GM11168 (cell line): ENCODE measurements at regions not wholly inside any gene's neighbourhood (a gene's known extent, or its start where the extent isn't known, plus 50 kb on each side); places are given as distances from the start of the nearest gene placed in this dataset.
"Not testable (repeated sequence)": the region's sequence is repeated elsewhere in the genome, so short reads cannot be mapped to it uniquely, and the experiment has no call there.

Experiments used
- in situ Hi-C: fragments of 300-500 bp; cut with MboI; formaldehyde crosslinking; loops from one replicate; pipeline ENCODE4 v1.12.0; 2022; ENCODE audit warnings: low sequenced_read_pairs; ENCODE audit not compliant: unreplicated experiment

DNA sequence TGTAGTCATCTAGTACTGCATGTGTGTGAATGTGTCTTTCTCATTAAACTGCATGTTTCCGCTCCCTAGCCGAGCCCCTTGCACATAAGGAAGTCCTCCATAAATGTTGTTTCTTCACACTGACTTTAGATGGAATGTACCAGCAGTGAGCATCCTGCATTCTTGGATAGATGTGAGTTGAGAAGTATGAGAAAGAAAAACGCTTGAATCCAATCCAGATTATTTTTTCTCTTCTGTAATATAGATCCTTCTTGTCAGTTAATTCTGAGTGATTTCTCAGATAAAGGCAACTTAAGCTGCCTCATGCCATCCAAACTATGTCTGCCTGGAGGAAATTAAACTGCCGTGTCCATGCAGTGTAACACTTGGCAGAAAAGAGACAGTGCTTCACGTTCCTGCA, 268.1 kb upstream of the ISX start:
- in situ Hi-C loops = no loop called here

DNA sequence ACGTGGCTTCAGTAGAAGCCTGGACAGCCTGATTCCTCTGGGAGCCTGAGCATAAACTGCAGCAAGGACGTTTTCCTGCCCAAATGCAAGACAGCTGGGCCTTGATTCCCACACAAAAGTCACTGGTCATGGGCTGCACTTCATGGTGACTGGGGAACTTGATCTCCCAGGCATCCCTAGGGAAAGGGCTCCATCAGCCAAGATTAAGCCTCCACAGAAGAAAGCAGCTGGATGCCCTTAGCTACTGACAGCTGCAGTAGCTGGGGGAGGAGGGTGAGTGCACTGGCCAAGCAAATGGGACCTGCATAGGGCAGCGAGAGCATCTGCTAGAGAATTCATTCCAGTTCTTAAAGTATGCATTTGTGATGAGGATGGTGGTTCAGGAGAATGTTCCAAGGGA, 267.4 kb upstream of the ISX start:
- in situ Hi-C loops = no loop called here

DNA sequence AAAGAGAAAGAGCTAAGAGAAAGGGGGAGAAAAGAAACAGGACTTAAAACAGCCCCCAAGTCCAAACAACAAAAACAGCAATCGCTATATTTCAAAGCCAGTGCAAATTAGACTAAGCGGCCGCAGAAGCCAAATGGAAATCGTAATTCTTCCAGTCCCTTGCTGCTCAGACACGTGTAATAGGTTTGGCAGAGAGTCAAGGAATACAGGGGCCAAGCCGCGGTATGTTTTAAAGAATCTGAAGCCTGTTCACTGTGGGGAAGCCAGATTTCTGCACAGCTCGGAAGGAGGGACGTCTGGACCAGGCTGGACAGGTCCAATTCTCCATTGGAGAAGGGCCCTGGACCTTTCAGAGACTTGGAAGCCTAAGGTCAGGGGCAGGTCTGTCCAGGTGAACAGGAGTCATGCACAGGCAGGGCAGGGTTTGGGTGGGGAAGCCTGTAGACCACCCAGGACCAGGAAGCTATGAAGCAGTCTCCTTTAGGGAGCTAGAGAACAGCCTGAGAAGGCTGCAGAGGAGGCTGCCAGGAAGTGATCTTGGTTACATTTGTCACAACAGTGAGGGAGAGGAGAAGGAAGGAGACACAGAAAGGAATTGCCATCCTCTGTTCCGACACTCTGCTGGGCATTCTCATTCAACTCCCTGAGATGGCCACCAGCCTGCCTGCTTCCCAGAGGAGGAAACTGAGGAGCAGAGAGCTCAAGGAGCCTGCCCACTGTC, 265.5 kb upstream of the ISX start:
- in situ Hi-C loops = no loop called here

DNA sequence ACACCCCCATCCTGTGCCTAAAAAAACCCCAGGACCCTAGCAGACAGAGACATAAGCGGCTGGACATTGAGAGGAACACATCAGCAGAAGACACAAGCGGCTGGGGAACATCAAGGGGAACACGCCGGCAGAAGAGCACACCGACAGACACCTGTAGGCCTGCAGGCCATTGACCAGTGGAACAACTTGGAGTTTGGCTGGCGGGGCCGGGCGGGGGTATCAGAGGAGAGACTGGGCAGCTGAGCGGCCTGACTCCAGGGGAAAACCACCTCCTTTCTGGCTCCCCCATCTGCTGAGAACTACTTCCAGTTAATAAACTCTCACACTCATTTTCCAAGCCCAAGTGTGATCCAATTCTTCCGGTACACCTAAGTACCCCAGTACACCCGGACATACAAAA, 264.7 kb upstream of the ISX start:
- in situ Hi-C loops = no loop called here

DNA sequence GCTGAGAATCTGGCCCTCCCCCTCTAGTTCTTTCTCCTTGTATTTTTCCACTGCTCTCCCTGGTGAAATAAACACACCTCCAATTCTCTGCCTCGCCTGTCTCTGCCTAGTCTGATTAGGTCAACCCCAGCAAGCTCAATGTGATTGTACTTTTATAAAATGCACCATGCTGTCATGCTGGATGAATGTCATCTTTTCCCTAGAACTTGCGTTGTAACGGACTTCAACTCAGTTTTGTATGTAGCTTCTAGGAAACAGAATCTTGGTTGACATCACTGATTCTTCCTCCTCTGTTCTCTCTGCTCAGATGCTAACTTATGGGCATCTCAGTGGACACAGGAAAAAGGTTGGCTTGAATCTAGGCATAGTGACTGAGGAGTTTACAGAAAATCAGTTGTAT, 261.9 kb upstream of the ISX start:
- in situ Hi-C loops = no loop called here

DNA sequence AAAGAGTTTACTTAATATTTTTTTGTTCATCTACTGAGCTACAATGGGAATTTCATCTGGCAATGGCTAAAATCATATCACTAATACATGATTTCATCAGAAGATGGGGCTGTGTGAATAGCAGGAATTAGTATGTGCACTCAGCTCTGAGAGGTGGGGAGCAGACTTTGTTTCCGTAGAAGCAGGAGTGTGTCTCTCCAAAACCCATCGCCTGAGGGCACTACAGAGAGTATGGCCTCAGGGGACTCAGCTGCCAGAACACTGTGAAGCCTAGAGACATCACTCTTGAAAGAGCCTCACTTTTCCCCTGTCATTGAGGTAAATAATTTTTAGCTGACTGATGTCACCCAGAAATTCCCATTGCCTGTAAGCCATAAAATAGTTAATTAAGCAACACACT, 261.4 kb upstream of the ISX start:
- in situ Hi-C loops = no loop called here

DNA sequence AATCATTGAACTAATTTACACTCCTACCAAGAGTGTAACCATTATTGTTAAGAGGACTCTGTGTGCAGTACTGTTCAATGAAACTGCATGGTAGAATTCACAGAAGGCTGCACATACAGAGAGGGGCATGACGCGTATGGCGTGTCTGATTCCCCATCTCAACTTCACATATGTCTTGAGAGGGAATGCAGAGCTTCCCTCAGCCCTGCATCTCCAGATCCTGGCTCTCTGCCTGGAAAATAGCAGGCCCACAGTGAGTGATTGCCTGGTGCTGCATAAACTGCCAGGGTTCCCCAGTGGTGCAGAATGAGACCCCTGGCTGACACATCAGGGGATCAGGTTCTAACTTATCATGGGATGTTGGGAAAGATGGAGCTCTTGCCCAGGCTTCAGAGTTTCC, 260.2 kb upstream of the ISX start:
- in situ Hi-C loops = no loop called here

DNA sequence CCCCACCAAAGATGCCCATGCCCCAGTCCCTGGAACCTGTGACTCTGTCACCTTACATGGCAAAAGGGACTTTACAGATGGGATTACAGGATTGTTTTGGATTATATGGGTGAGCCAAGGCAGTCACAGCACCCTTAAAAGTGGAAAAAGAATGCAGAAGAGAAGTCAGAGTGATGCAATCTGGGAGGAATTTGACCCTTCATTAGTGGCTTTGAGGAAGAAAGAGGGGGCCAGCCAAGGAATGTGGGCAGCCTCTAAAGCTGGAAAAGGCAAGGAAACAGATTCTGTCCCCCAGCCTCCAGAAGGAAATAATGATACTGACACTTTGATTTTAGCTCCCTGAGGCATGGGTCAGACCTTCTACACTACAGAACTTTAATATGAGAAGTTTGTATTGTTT, 257.3 kb upstream of the ISX start:
- in situ Hi-C loops = no loop called here

DNA sequence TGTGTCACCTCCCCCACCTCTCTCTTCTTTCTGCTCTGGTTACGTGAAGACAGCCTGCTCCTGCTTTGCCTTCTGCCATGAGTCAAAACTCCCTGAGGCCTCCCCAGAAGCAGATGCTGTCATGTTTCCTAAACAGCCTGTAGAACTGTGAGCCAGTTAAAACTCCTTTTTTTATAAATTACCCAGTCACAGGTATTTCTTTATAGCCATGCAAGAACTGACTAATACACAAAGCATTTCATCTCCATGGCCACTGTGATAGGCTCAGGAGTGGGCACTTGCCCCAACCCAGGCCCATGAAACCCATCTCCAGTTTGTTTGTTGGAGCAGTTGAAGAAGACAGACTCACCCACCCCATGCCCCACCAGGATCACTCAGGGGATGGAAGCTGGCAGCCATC, 253.3 kb upstream of the ISX start:
- in situ Hi-C loops = no loop called here

DNA sequence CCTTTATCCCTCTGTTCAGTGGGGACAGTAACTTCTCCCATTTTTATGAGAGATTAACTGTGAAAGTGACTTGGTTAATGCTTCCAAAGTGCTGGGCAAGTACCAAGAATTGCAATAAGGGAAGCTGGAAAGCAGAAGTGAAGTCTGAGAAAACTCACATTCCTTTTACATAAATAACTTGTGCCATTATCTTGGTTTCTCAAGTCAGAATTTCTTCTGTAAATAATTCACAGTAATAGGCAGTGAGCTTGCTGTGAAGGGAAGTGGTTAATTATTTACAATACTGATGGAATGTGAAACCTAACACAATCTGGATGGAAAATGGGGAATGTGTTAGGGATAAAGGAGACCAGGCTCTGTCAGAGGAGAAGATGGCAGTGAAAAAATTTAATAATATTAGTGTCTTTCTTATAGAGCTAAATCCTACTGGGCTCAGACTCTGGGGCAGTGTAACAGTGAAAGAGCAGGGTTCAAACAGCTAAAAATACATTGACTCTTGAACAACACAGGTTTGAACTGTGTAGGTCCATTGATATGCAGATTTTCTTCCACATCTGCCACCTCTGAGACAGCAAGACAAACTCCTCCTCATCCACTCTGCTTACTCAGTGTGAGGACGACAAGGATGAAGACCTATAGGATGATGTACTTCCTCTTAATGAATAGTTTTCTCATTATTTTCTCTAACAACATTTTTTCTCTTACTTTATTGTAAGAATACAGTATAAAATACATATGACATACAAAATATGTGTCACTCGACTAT, 251.5 kb upstream of the ISX start:
- in situ Hi-C loops = no loop called here

DNA sequence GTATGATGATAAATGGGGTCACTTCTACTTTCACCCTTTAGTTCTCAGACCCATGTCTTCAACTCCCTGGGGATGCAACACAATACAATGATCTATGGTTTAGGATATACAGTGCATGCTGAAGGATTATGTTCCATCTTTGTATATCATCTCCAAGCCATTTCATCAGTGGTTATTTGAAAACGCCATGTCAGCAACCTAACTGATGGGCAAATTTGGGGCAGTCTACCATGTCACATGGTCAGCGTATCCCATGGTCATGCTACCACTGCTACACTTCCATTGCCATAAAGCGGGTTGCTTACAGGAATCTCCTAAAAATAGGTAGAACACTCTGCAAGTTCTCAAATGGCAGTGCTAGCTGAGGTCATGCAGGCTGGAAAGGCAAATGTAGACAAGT, 236.5 kb upstream of the ISX start:
- in situ Hi-C loops = no loop called here

DNA sequence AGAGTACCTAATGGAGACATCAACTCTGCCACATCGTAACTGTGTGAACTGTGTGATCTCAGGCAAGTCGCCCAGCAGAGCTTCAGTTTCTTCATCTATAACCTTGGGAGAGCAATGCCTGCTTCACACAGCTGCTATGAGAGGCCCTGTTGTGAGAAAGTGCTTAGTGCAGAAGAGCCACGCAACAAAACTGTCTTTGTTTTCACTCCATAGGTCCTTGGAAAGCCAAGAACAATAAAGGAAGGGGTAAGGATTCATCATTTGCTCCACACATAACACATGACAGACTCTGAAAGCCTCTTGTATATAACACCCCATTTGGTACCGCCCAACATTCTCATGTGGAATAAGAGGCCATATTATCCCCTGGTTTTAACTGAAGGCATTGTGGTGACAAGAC, 231.9 kb upstream of the ISX start:
- in situ Hi-C loops = no loop called here

DNA sequence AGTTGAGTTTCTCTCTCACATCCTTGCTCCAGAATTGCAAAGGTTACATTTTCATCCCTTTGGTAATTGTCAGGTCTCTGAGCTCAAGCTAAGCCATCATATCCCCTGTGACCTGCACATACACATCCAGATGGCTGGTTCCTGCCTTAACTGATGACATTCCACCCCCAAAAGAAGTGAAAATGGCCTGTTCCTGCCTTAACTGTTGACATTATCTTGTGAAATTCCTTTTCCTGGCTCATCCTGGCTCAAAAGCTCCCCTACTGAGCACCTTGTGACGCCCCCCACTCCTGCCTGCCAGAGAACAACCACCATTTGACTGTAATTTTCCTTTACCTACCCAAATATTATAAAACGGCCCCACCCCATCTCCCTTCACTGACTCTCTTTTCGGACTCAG, 231.4 kb upstream of the ISX start:
- in situ Hi-C loops = not testable (repeated sequence)

DNA sequence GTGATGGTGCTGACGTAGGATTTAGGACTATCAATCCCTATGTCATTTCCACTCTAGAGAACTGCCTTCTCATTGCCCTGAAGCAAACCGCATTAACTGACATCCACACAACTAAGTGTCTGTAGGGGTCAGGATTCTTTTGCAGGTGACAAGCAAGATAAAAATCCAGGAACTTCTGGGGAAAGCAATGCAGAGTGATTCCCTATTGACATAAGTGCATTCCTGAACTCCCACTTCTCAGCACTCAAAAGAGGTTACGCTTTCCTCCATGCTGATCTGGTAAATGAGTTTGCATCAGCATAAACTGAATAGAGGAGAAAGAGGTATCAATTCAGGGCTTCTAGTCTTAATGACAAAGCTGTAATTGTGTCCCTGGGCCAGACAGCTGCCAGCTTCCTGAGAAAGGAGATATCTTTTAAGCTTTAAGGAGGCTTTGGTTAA, 224.6 kb upstream of the ISX start:
- in situ Hi-C loops = no loop called here

DNA sequence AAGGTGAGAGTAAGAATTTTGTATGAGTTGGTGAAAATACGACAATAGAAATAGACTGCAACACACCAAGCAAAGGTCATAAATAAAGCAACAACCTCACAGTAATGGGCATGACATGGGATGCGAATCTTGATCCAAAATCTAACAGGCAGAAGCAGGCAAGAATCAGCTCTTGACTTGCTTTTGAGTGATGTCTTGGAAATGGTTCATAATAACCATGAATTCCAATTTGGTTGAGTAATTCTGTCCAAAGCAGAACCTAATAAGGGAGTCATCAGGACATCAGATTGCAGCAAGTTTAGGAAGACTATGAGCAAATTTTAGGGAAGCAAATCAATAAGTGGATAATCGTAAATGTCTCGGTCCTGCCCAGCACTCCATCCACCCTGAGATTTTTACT, 224.0 kb upstream of the ISX start:
- in situ Hi-C loops = no loop called here

DNA sequence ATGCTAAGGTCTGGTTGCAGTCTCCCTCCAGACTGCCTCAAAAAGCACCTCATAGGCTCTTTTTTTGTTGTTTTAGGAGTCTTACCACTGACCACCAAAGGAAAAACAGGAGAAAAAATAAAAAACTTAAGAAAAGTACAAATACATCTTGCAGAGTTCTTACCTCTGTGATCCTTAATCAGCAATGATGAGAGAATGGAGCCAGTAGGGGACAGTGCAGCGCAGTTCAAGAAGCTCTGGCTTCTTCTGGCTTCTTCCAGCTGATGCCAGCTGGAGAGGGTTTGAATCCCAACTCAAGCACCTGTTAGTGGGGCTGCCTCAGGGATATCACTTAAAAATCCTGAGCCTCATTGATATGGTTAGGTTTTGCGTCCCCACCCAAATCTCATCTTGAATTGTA, 223.3 kb upstream of the ISX start:
- in situ Hi-C loops = no loop called here

DNA sequence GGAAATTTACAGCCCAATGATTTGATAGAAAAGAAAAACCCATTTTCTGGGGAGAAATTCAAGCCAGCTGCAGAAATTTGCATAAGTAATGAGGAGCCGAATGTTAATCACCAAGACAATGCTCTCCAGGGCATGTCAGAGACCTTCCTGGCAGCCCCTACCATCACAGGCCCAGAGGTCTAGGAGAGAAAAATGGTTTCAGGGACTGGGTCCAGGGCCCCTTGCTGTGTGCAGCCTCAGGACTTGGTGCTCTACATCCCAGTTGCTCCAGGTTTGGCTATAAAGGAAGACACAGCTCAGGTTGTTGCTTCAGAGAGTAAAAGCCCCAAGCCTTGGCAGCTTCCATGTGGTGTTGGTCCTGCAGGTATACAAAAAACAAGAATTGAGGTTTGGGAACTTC, 222.2 kb upstream of the ISX start:
- in situ Hi-C loops = not testable (repeated sequence)

DNA sequence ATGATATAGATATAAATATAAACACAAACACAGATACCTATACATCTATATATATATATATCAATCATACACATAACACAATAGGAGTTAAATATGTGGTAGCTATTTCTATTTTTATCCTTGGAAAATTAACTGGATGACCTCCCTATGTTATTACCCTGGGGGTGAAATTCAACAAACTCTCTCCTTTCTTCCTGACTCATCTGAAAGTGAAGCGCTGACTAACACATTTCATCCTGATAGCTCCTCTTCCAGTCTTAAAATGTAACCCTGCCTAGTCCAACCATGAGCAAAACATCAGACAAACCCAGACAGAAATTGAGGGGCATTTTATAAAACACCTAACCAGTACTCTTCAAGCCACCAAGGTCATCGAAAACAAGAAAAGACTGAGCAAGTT, 220.6 kb upstream of the ISX start:
- in situ Hi-C loops = no loop called here

DNA sequence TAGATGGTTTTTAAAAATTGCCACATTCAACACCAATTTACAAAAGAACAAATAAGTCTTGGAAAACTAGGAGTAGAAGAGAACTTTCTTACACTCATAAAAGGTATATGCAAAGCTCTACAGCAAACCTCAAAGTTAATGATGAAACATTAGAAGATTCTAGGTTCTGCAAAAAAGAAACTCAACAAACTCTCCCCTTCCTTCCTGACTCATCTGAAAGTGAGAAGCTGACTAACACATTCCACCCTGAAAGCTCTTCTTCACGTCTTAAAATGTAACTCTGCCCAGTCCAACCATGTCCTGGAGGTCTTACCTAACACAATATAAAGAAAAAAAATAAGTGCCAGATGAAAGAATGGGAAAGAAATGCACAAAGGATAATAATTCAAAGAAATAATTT, 218.9 kb upstream of the ISX start:
- in situ Hi-C loops = no loop called here

DNA sequence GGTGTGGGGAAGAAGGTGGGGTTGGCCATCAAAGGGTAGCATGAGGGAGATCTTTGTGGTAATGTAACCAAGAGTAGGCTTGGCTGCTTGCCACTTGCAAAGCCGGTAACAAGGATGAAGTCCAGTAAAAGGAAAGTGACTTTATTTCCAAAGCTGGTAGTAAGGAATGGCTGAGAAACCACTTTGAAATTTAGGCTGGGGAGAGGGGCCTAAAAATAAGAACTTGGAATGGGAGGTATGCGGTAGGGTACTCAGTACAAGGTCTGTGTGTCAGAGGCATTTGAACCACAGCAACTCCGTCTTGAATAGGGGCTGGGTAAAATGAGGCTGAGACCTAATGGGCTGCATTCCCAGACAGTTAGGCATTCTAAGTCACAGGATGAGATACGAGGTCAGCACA, 216.0 kb upstream of the ISX start:
- in situ Hi-C loops = no loop called here

DNA sequence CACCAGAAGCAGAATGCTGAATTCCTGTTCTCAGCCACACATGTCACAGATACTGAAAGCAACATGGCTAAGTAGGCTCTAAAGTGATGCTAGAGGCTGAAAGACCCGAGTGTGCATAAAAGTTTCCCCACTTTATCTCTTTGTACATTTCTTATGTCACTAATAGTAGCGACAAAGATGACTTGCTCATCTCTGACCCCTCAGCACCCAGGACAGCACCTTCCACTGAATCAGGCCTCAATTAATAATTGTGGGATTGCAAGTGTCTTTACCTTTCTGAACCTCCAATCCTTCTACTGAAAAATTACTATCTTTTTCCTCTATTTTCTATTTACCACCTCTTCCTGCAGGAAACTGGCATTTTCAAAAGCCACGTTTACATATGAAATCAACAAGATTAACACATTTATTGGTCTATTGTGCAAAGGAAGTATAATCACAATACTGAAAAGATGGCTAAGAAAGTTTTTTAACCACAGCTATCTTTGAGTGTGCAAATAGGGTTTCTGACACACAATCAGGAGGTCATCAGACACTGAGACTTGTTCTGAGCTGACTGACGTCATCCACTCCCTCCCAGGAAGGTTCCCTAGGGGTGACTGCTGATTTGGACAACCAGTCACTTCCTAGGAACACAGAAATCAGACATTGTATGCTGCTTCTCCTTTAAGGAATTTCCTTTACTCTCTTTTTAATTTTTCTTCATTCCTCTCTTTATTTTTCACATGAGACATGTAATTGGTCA, 213.9 kb upstream of the ISX start:
- in situ Hi-C loops = no loop called here
